HG03442 (cell line): ENCODE measurements at regions not wholly inside any gene's neighbourhood (a gene's known extent, or its start where the extent isn't known, plus 50 kb on each side); places are given as distances from the start of the nearest gene placed in this dataset.
A peak's percentile ranks its signal among the peaks of the same experiment; 100 is the strongest.

ENCODE experiments used
- ATAC-seq: cut with Tn5 transposase; IDR thresholded peaks from one replicate; pipeline ENCODE4 v1.9.1; 2021; ENCODE audit warnings: mild to moderate bottlenecking, moderate library complexity; ENCODE audit not compliant: unreplicated experiment

- no peak for ATAC-seq
Measured at GRCh38 chr2:8090748-8091700, 590.8 kb upstream of the ID2 start.

GRCh38 chr2:8094526-8094925 is 587.3 kb upstream of the ID2 start:
- no peak for ATAC-seq

- no peak for ATAC-seq
Measured at GRCh38 chr2:8095978-8096377, 585.9 kb upstream of the ID2 start.

- ATAC-seq = no peak
Measured at GRCh38 chr2:8096484-8096883, 585.4 kb upstream of the ID2 start.

- no peak for ATAC-seq
Measured at GRCh38 chr2:8098476-8099266, 583.2 kb upstream of the ID2 start.

- ATAC-seq = no peak
Measured at GRCh38 chr2:8099267-8099582, 582.6 kb upstream of the ID2 start.

- no peak for ATAC-seq
Measured at GRCh38 chr2:8101614-8102277, 580.1 kb upstream of the ID2 start.

- no peak for ATAC-seq
Measured at GRCh38 chr2:8102470-8102869, 579.4 kb upstream of the ID2 start.

GRCh38 chr2:8103085-8103708 is 578.7 kb upstream of the ID2 start:
- no peak for ATAC-seq

- ATAC-seq = no peak
Measured at GRCh38 chr2:8107150-8107549, 574.7 kb upstream of the ID2 start.

GRCh38 chr2:8107621-8108378 is 574.1 kb upstream of the ID2 start:
- no peak for ATAC-seq

GRCh38 chr2:8110716-8111115 is 571.1 kb upstream of the ID2 start:
- no peak for ATAC-seq

- no peak for ATAC-seq
Measured at GRCh38 chr2:8111193-8111592, 570.7 kb upstream of the ID2 start.

GRCh38 chr2:8115456-8115855 is 566.4 kb upstream of the ID2 start:
- no peak for ATAC-seq

GRCh38 chr2:8115966-8116365 is 565.9 kb upstream of the ID2 start:
- ATAC-seq = no peak

GRCh38 chr2:8116661-8117060 is 565.2 kb upstream of the ID2 start:
- peak; percentile 97 for ATAC-seq

- no peak for ATAC-seq
Measured at GRCh38 chr2:8118940-8119781, 562.7 kb upstream of the ID2 start.

- ATAC-seq = no peak
Measured at GRCh38 chr2:8119782-8120505, 561.9 kb upstream of the ID2 start.

- no peak for ATAC-seq
Measured at GRCh38 chr2:8120506-8120860, 561.4 kb upstream of the ID2 start.
